Neural cell (in vitro differentiated cells): ENCODE measurements at regions not wholly inside any gene's neighbourhood (a gene's known extent, or its start where the extent isn't known, plus 50 kb on each side); places are given as distances from the start of the nearest gene placed in this dataset.

Source experiments
- H2AFZ ChIP-seq: fragments of 200-600, 300-800 bp; sonication (generic), shearing (Covaris generic); 2 replicates; pipeline ENCODE4 v1.6.0; 2014; ENCODE audit warnings: low read depth, mild to moderate bottlenecking, antibody characterized with exemption, low read length, moderate library complexity
- H3F3A ChIP-seq: fragments of 200-600 bp; shearing (Covaris generic); 2 replicates; pipeline ENCODE4 v1.6.1; 2016; ENCODE audit warnings: mild to moderate bottlenecking, moderate library complexity, mixed read lengths, antibody characterized with exemption, low read length; ENCODE audit not compliant: insufficient read depth, poor library complexity, severe bottlenecking
- H3K27ac ChIP-seq: fragments of 200-600, 300-800 bp; sonication (generic), shearing (Covaris generic); 2 replicates; pipeline ENCODE4 v1.5.1; 2014; ENCODE audit warnings: mild to moderate bottlenecking, low read length, moderate library complexity
- H3K27me3 ChIP-seq: fragments of 300-800, 200-600 bp; sonication (generic), shearing (Covaris generic); 2 replicates; pipeline ENCODE4 v1.6.0; 2014; ENCODE audit warnings: mild to moderate bottlenecking, low read depth, low read length, moderate library complexity; ENCODE audit not compliant: insufficient read depth
- H3K36me3 ChIP-seq: fragments of 300-800, 200-600 bp; sonication (generic), shearing (Covaris generic); 2 replicates; pipeline ENCODE4 v1.5.1; 2014; ENCODE audit warnings: mild to moderate bottlenecking, antibody characterized with exemption, low read length, moderate library complexity; ENCODE audit not compliant: insufficient read depth
- H3K4me2 ChIP-seq: fragments of 300-800, 200-600 bp; sonication (generic), shearing (Covaris generic); 2 replicates; pipeline ENCODE4 v1.6.0; 2014; ENCODE audit warnings: mild to moderate bottlenecking, low read length
- H3K4me3 ChIP-seq: fragments of 300-800, 200-600 bp; sonication (generic), shearing (Covaris generic); 2 replicates; pipeline ENCODE4 v1.5.1; 2014; ENCODE audit warnings: mild to moderate bottlenecking, low read length, moderate library complexity
- H3K79me2 ChIP-seq: fragments of 200-600 bp; shearing (Covaris generic); replicated peaks from 2 replicates; pipeline ENCODE4 v1.6.0; 2014; ENCODE audit warnings: mild to moderate bottlenecking, low read length, moderate library complexity; ENCODE audit not compliant: insufficient read depth
- H3K9ac ChIP-seq: fragments of 300-800, 200-600 bp; sonication (generic), shearing (Covaris generic); 2 replicates; pipeline ENCODE4 v1.6.1; 2016; ENCODE audit warnings: mild to moderate bottlenecking, low read length, mixed read lengths
- H3K9me2 ChIP-seq: fragments of 200-600 bp; shearing (Covaris generic); 2 replicates; pipeline ENCODE4 v1.6.1; 2016; ENCODE audit warnings: mild to moderate bottlenecking, low read length, mixed read lengths; ENCODE audit not compliant: insufficient read depth
- H3K9me3 ChIP-seq: fragments of 200-600, 300-800 bp; sonication (generic), shearing (Covaris generic); 2 replicates; pipeline ENCODE4 v1.6.1; 2016; ENCODE audit warnings: mild to moderate bottlenecking, mixed run types, low read length, moderate library complexity, mixed read lengths
- H4K20me1 ChIP-seq: fragments of 200-600 bp; shearing (Covaris generic); 2 replicates; pipeline ENCODE4 v1.6.1; 2016; ENCODE audit warnings: mild to moderate bottlenecking, mixed run types; ENCODE audit not compliant: insufficient read depth
- CTCF ChIP-seq: fragments of 450-650 bp; IDR thresholded peaks from 2 replicates; pipeline ENCODE4 v1.5.1; 2014; ENCODE audit warnings: antibody characterized with exemption, mild to moderate bottlenecking, moderate library complexity; ENCODE audit not compliant: poor library complexity, severe bottlenecking
- EP300 ChIP-seq: fragments of 450-650 bp; conservative IDR thresholded peaks from 2 replicates; pipeline ENCODE4 v1.6.1; 2014; ENCODE audit warnings: antibody characterized with exemption, mild to moderate bottlenecking, moderate library complexity; ENCODE audit not compliant: poor library complexity, severe bottlenecking
- EZH2 ChIP-seq: fragments of 200-600, 300-800 bp; shearing (Covaris generic), sonication (generic); IDR thresholded peaks from 2 replicates; pipeline ENCODE4 v1.6.1; 2014; ENCODE audit warnings: antibody characterized with exemption, low read length, borderline replicate concordance, mild to moderate bottlenecking; ENCODE audit not compliant: insufficient read depth, poor library complexity, severe bottlenecking
- MXI1 ChIP-seq: fragments of 450-650 bp; conservative IDR thresholded peaks from 2 replicates; pipeline ENCODE4 v1.6.1; 2014; ENCODE audit warnings: antibody characterized with exemption, mild to moderate bottlenecking; ENCODE audit not compliant: poor library complexity, severe bottlenecking
- POLR2AphosphoS5 ChIP-seq: IDR thresholded peaks from 2 replicates; pipeline ENCODE4 v1.6.1; 2012
- RAD21 ChIP-seq: fragments of 450-650 bp; conservative IDR thresholded peaks from 2 replicates; pipeline ENCODE4 v1.6.1; 2014; ENCODE audit warnings: antibody characterized with exemption, mild to moderate bottlenecking, moderate library complexity
- REST ChIP-seq: IDR thresholded peaks from 2 replicates; pipeline ENCODE4 v1.6.1; 2012; ENCODE audit warnings: borderline replicate concordance
- SMC3 ChIP-seq: fragments of 450-650 bp; conservative IDR thresholded peaks from 2 replicates; pipeline ENCODE4 v1.6.1; 2014; ENCODE audit warnings: antibody characterized with exemption, mild to moderate bottlenecking, moderate library complexity; ENCODE audit not compliant: poor library complexity
- TAF1 ChIP-seq: IDR thresholded peaks from 2 replicates; pipeline ENCODE4 v1.6.1; 2012; ENCODE audit warnings: low read depth

GRCh38 chr3:147213633-147214032 lies 192.7 kb downstream of the ZIC4 start:
- Histone ChIP-seq H3K36me3 (no peaks in the 10 kb centered on the region), H3K27ac (no peak overlapping the region), H3F3A (no peaks in the 10 kb centered on the region), H3K9me2 (no peaks in the 10 kb centered on the region), H3K9me3 (no peaks in the 10 kb centered on the region), H3K4me3 (no peak overlapping the region), H3K9ac (no peak overlapping the region), H4K20me1 (no peaks in the 10 kb centered on the region), H3K27me3 (no peaks in the 10 kb centered on the region), H3K4me2 (no peak overlapping the region), H2AFZ (no peak overlapping the region), H3K79me2 (no peaks in the 10 kb centered on the region)
- TF ChIP-seq CTCF = no peak
- no peak for TF ChIP-seq RAD21
- no peak for TF ChIP-seq POLR2AphosphoS5
- no peak for TF ChIP-seq TAF1
- TF ChIP-seq MXI1 = no peak
- no peak for TF ChIP-seq REST
- TF ChIP-seq SMC3 = no peak
- TF ChIP-seq EP300 = no peak
- no peak for TF ChIP-seq EZH2

GRCh38 chr3:147210676-147211075 lies 195.7 kb downstream of the ZIC4 start:
- TF ChIP-seq CTCF = no peak
- no peak for TF ChIP-seq REST
- TF ChIP-seq RAD21 = no peak
- no peak for TF ChIP-seq SMC3
- TF ChIP-seq EP300 = no peak
- TF ChIP-seq POLR2AphosphoS5 = no peak
- TF ChIP-seq MXI1 = no peak
- no peak for TF ChIP-seq TAF1
- no peak for TF ChIP-seq EZH2
- H3K9me3 ChIP-seq = no peaks in the 10 kb centered on the region
- H3K4me3 ChIP-seq = no peak overlapping the region
- no peaks in the 10 kb centered on the region for H3K36me3 ChIP-seq
- no peaks in the 10 kb centered on the region for H3K9me2 ChIP-seq
- no peaks in the 10 kb centered on the region for H3K79me2 ChIP-seq
- H3K27ac ChIP-seq = no peak overlapping the region
- H3F3A ChIP-seq = no peaks in the 10 kb centered on the region
- H3K4me2 ChIP-seq = no peak overlapping the region
- H2AFZ ChIP-seq = no peak overlapping the region
- H4K20me1 ChIP-seq = no peaks in the 10 kb centered on the region
- H3K9ac ChIP-seq = no peak overlapping the region
- H3K27me3 ChIP-seq = no peaks in the 10 kb centered on the region
